HG03135 (cell line): ENCODE measurements at regions not wholly inside any gene's neighbourhood (a gene's known extent, or its start where the extent isn't known, plus 50 kb on each side); places are given as distances from the start of the nearest gene placed in this dataset.
"Not testable (repeated sequence)": the region's sequence is repeated elsewhere in the genome, so short reads cannot be mapped to it uniquely, and the experiment has no call there.

Source experiments
- ATAC-seq: cut with Tn5 transposase; IDR thresholded peaks from one replicate; pipeline ENCODE4 v1.9.1; 2021; ENCODE audit warnings: mild to moderate bottlenecking, moderate library complexity; ENCODE audit not compliant: unreplicated experiment

DNA sequence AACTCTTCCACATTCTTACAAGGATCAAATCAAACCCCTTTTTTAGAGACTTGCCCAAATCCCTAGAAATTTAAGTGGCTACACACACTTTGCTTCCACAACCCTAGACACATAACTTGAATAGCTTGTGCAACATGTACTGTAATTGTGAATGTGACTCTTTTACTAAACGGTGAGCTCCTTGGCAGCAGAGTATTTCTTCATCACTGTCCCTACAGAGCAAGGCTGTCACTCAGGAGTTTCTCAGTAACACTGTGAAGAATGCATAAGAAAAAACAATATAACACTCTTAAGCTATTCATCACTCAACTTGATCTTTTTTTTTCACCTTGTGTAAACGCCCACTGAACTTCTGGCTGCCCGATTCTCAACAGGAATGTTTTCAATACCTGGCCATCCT is 53.8 kb upstream of the ADAMTS18 start:
- ATAC-seq: no peak

DNA sequence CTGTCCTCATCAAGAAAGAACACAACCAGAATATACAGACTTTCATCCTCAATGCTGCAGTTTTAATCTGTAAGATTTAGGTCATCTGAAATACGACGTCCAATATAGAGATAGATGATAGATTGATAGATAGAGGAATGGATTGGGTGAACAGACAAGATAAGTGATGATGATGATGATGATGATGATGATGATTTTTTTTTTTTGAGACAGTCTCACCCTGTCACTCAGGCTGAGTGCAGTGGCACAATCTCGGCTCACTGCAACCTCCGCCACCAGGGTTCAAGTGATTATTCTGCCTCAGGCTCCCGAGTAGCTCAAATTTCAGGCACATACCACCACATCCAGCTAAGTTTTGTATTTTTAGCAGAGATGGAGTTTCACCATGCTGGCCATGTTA is 56.3 kb upstream of the ADAMTS18 start:
- no peak for ATAC-seq

DNA sequence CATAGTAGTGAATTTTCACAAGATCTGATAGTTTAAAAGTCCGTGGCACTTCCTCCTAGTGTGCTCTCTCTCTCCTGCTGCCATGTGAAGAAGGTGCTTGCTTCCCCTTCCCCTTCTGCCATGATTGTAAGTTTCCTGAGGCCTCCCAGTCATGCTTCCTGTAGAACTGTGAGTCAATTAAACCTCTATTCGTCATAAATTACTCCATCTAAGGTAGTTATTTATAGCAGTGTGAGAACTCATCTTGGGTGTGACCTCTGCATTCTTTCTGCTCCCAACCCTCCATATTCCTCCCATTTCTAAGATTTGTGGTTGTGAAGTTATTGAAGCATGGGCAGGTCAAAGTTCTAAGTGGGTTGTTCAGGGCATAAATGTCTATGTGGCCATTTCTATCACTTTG is 62.1 kb upstream of the ADAMTS18 start:
- no peak for ATAC-seq

DNA sequence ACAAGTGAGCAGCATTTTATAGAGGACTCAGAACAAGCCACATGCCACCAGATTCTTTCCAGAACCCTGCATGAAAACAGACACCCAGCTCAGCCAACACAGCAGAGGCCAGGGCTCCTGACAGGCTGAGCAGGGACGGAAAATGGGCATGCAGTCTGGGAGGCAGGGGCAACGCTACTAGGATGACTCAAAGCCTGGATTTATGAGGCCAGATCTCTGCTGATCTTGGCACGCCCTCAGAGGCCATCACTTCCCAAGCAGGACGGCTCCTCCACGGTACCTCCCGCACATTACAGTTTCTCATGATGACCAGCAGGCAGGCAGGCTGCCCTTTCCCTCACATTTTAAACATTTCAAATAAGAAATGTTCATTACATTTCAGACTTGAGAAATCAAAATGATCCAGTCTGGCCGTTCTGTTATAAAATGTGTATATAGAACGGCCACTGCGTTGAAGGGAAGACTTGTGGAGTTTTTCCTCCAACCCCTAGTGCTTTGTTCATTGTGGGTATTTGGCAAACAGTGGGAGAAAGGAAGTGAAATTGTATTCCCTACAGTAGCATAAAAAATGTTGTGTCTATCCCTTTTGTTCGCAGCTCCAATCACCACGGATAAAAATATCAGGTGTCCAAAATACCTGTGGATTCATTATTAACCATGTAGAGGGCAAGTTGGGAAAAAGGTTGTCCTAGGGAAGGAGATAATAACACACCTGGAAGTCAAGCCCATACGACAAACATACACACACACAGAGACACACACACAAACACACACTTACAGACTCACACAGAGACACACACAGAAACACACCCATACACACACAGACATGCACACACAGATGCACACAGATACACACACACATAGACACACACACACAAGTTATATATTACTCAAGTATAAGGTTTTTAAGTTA is 64.8 kb upstream of the ADAMTS18 start:
- ATAC-seq: no peak

DNA sequence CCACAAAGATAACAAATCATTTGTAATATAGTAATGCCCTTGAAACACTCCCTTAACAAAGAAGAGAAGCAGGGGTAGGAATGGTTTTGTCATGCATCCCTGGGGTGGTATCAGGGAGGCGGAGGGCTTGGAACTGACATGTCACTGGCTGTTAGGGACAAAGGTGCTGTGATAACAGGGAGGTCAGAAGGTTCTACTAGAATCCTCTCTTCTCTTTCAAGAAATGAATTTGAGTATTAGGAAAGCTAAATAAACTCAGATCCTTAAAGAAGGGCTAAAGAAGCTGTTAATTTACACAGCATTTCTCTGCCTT is 65.4 kb upstream of the ADAMTS18 start:
- no peak for ATAC-seq

DNA sequence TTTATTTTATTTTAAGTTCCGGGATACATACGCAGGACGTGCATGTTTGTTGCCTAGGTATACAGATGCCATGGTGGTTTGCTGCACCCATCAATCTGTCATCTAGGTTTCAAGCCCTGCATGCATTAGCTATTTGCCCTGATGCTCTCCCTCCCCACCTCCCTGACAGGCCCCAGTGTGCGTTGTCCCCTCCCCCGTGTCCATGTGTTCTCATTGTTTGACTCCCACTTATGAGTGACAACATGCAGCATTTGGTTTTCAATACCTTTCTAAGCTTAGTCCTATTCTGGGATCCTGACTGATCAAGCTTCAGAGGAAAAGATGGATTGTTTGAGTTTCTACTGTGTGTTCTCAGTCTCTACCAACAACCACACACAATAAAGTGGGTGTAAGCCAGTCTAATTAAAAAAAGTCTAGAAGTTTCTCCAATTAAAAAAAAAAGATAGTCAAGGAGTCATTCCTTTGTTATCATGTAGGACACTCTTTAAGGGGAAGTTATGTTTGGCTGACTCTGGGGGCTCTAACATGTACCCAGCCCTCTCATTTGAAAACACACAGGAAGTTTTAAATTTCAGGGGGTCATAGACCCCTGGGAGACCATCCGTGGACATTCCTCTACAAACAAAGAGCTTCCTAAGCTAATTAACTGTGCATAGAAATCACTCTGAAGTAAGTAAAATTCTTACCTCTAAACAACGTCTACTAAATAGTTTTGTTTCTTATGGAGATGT is 66.3 kb upstream of the ADAMTS18 start:
- ATAC-seq: no peak

DNA sequence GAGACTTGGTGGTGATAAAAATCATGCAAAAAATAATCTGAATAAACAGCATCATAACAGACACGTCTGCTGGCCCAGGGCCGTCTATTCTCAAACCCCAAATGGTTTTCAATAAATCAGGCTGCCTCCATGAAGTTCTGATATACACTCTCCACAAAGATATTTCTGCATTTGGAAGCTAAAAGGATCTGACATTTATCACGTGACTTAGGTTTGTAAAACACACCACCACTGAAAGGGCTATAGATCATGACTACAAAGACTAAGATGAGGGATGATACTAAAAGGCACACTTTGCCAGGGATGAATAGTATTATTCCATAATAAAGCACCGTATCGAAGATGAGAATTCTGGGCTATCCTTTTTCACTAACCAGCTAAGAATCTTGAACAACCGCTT is 67.6 kb upstream of the ADAMTS18 start:
- no peak for ATAC-seq

DNA sequence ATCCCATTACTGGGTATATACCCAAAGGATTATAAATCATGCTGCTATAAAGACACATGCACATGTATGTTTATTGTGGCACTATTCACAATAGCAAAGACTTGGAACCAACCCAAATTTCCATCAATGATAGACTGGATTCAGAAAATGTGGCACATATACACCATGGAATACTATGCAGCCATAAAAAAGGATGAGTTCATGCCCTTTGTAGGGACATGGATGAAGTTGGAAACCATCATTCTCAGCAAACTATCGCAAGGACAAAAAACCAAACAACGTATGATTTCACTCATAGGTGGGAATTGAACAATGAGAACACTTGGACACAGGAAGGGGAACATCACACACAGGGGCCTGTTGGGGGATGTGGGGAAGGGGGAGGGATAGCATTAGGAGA is 71.7 kb upstream of the ADAMTS18 start:
- ATAC-seq: not testable (repeated sequence)

DNA sequence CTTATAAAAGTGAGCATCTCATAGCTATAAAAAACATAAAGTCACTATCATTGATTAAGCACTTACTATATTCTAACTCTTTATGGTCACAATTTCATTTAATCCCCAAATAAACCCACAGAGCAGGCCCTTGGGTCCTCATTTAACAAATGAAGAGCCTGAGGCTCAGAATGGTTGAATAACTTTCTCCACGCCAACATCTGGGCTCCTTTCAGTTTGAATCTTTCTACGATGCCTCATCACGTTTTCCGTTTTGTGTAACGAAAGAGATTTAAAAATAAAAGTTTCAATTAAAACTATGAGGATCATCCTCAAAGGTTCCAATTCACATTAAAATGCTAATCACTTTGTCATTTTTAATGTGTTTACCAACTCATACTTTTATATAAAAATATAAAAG is 74.2 kb upstream of the ADAMTS18 start:
- ATAC-seq: no peak

DNA sequence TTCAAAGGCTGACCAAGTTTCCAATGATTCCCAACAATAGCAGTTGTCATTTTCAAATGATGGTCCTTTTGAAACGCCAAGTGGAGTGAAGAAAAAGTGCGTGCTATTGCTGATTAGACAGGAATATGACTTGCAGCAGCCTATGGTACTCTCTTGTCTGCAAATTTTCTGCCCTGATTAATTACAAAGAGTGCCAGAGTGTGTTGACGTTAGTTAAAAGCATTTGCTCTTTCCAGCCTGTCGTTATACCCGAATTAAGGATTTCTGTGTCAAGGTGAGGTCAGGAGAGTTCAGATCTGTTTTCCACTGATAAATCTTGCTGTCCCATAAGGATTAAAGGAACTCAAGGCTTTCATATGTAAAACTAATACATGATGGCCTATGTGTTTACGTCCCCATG is 75.0 kb upstream of the ADAMTS18 start:
- ATAC-seq: no peak

DNA sequence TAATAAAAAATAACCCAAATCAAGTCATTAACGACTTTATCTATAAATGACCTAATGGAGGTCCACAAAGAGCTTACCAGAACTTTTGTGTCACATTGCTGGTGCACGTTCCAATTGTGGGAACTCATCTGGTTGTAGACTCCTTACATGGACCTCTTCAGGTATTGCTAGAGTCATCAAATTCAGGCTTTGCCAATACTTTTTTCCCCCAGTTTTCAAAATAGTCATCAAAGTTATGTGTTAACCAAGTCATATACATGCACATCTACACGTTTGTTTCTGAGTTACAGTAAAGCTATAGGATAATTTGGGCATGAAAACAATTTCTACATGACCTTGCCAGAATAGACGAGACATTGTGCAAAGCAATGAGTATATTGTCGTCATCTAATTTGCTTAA is 76.2 kb upstream of the ADAMTS18 start:
- ATAC-seq: no peak

DNA sequence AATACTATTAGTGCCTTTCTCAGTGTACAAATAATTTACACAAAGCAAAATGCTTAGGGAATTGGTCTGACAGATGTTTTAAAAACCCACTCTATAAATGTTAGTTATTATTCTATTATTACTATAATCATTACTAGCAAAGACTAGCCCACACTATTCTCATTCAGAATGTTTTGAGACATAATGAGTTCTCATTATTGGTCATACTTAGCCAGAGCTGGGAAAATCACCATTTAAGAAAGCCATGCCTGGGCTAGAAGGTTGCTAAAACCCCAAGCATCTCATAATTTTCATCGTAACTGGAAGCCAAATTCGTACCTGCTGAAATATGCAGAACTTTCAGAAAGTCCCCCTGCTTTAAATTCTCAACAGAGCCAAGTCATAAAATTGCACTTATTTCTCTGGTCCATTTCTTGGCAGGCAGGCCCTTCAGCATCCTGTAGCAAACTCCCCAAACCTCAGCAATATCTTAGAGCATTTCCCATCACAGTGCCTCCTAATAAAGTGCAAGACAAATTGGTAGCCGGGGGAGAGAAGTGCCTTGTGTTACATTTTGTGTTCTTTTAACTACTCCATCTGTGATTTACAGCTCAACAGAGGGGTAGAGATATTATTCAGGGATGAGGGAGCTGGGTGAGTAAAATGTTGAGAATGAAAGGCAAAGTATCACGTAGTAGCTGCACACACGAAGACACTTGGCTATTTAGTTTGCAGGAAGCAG is 79.8 kb upstream of the ADAMTS18 start:
- no peak for ATAC-seq

DNA sequence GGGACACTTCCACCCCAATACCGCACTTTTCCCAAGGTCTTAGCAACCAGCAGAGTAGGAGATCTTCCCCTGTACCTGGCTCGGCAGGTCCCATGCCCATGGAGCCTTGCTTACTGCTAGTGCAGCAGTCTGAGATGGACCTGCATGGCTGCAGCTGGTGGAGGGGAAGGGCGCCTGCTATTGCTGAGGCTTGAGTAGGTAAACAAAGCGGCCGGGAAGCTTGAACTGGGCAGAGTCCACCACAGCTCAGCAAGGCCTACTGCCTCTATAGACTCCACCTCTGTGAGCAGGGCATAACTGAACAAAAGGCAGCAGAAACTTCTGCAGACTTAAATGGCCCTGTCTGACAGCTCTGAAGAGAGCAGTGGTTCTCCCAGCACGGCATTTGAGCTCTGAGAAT is 90.4 kb upstream of the ADAMTS18 start:
- ATAC-seq: not testable (repeated sequence)

DNA sequence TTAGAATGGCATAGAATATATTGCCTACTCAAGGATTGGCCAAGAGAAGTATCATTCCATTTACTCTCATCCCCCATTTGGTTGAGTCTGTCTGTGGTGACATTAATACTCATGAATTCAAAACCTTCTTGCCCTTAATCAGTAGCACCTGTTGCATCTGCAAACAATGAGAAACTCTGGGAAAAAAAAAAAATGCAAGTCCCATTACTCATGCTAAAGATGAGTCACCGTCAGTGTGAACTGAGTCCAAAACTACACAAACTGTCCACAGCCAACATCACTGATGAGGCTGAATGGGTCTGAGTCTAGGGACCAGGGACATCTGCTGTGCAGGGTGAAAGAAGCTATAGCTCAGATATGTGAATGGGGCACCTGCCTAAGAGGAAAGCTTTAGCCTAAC is 96.9 kb upstream of the ADAMTS18 start:
- ATAC-seq: no peak

DNA sequence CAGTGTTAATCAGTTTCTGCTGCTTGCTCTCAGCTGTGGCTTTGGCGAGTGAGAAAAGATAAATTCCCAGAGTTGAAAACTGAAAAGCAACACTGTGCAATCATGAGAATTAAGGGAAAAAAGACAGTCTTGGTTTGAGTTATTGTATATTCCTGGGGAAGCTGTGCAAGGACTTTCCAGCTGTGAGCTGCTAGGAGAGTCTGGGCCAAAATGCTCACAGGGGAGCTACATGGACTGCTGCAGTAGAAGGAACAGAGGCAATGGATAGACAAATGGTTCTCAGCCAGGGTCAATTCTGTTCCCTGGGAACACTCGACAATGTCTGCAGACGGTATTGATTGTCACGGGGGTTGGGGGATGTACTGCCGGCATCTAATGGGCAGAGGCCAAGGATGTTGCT is 102.0 kb upstream of the ADAMTS18 start:
- ATAC-seq: no peak

DNA sequence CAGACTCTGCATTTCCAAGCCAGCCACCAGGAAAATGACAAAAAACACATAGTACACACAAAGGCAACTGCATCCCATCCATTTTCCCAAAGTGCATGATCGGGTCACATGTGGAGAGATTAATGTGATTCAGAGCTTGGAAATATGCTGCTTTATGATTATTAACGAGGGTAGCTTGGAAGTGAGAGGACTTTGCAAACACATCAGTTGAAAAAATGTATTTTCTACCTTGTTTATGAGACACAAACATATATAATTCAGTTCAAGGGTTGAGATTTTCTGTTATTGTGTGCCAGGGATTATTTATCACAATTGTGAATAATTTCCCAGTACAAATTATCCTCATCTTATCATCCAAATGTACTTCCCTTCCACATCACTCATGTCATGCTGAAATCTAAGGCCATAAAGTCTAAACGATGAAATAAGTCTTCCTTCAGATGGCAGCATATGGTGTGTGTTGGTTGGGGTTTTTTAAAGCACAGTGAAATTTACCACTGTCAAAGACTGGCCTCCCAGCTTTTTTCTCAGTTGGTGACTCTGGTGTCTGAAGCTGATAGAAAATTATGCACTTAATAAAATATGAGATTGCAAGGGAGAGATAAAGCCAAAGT is 104.7 kb upstream of the ADAMTS18 start:
- ATAC-seq: no peak

DNA sequence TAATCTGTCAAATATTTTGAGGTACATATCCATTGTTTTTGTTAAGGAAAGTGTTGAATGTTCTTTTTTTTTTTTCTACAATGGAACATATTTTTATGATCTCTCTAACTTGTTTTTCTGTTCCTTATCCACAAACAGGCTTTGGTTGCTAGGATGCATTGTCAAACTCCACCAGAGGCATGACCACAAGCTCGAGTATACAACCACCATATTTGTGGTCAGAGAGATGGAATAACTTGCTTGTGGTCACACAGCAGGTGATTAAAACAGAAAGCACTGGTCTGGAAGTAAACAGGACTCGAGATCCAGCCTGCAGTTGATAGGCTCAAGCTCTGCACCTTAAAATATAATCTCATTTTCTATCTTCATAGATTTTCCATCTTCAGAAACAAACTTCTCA is 105.8 kb upstream of the ADAMTS18 start:
- no peak for ATAC-seq

DNA sequence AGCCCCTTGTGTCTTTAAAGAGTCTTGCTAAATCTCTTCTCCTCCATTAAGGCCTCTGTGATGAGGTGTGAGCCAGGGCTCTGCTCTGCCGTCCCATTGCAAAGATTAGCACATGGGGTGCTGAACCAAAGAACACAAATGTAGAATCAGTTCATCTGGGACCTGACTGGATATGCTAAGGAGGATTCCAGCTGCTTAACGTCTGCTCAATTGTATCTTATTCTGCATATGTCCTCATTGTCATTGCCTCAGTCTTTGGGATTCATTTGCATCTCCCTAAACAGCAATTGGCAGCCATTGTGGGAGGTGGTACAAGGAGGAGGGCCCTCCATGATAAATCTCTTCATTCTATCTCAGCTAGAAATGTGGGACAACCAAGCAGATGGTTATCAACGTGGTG is 106.3 kb upstream of the ADAMTS18 start:
- no peak for ATAC-seq

DNA sequence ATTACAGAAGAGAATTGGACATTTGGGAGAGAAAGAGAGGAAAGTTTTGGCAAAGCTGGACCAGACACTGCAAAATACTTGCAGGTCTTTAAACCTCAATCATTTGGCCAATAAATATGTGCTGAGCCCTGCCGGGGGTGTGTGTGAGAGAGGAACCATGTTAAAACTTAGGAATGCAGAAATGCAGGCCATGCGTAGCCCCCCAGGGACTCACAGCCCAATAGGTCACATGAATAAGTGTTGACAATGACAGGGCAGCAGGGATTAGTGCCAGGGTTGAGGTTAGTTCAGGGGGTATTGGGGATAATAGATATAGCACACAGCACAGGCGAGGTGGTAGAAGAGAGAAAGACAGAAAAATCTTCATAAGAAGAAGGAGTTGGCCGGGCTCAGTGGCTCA is 113.3 kb upstream of the ADAMTS18 start:
- ATAC-seq: no peak

DNA sequence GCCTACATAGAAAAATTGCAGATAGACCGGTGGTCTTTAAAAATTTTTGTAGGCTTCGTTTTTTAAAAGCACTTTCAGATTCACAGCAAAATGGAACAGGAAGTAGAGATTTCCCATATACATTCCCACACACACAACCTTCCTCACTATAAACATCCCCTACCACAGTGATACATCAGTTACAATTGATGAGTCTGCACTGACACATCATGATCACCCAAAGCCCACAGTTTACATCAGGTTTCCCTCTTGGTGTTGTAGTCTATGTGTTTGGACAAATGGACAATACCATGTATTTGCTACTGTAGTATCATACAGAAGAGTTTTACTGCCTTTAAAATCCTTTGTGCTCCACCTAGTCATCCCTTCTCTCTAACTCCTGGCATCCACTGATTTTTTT is 113.9 kb upstream of the ADAMTS18 start:
- ATAC-seq: no peak

DNA sequence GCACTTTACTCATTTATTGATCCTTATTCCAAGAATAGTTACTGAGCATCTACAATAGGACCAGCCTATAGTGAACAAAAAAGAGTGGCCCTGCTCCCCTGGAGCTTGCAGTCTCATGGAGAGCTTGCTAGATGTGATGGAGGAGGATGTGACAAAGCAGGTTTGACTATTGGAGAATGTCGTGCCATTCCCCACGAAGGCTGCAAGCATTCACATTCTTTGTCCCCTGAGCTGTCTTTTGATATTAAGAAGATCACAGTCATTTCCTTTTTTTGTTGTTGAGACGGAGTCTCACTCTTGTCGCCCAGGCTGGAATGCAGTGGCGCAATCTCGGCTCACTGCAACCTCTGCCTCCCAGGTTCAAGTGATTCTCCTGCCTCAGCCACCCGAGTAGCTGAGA is 115.0 kb upstream of the ADAMTS18 start:
- ATAC-seq: no peak
